22Rv1 (cell line): ENCODE measurements at regions not wholly inside any gene's neighbourhood (a gene's known extent, or its start where the extent isn't known, plus 50 kb on each side); places are given as distances from the start of the nearest gene placed in this dataset.

Source experiments
- ZFX ChIP-seq: fragments of 450-650 bp; IDR thresholded peaks from 2 replicates; pipeline ENCODE4 v1.6.1; 2017; ENCODE audit warnings: antibody characterized with exemption, borderline replicate concordance
- TF ChIP-seq, protein P1 (sequence below): fragments of 450-650 bp; IDR thresholded peaks from 2 replicates; pipeline ENCODE4 v1.5.1; 2017; ENCODE audit warnings: mild to moderate bottlenecking

GRCh38 chr6:156703719-156704118 is 73.5 kb upstream of the ARID1B start:
- TF ChIP-seq, protein P1, sequence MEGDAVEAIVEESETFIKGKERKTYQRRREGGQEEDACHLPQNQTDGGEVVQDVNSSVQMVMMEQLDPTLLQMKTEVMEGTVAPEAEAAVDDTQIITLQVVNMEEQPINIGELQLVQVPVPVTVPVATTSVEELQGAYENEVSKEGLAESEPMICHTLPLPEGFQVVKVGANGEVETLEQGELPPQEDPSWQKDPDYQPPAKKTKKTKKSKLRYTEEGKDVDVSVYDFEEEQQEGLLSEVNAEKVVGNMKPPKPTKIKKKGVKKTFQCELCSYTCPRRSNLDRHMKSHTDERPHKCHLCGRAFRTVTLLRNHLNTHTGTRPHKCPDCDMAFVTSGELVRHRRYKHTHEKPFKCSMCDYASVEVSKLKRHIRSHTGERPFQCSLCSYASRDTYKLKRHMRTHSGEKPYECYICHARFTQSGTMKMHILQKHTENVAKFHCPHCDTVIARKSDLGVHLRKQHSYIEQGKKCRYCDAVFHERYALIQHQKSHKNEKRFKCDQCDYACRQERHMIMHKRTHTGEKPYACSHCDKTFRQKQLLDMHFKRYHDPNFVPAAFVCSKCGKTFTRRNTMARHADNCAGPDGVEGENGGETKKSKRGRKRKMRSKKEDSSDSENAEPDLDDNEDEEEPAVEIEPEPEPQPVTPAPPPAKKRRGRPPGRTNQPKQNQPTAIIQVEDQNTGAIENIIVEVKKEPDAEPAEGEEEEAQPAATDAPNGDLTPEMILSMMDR, result no peak
- no peak for TF ChIP-seq ZFX
